Stimulated activated CD4-positive, alpha-beta T cell treated with anti-CD3 and anti-CD28 coated beads, TNF-alpha, amount 100 ng/mL, for 1 hour (primary cell): ENCODE measurements at regions not wholly inside any gene's neighbourhood (a gene's known extent, or its start where the extent isn't known, plus 50 kb on each side); places are given as distances from the start of the nearest gene placed in this dataset.
A peak's percentile ranks its signal among the peaks of the same experiment; 100 is the strongest.

Experiments
- DNase-seq, 3 donors: peaks; one replicate each; pipeline ENCODE4 v3.0.0-alpha.2; 2020; ENCODE audit warnings: low read depth in 3 of 3, low spot score in 1 of 3

DNA sequence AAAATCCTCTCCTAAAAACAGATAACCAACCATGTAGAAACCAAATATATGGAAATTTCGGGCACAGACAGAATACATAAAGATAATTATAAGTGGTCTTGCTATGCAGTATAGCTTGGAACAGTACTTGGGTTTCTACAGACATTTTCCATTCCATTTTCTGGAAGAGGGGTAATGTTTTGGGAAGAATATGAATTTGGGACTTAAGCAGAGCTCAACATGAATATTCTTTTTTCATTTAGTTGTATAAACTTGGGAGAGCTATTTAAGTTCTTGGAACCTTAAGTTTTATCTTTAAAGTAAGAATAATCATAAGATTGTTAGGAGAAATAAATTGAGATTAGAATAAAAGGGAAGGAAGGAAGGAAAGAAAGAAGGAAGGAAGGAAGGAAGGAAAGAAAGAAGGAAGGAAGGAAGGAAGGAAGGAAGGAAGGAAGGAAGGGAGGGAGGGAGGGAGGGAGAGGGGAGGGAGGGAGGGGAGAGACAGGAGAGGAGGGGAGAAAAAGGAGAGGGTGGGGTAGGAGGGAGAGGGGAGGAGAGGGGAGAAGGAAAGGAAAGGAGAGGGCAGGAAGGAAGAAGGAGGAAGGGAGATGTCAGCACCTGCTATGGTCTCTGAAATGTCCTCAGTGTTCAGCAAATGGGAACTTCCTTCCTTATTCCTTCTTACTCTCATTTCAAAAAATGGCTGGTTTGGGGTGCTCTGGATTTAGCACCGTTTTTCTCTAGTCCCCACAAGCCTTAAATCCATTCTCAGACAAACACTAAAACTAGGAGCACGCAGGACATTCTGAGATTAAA lies 248.3 kb downstream of the LY86 start:
- no peak for DNase-seq

GRCh38 chr6:6837541-6838080 lies 249.1 kb downstream of the LY86 start:
- DNase-seq = no peak

GRCh38 chr6:6840831-6841291 lies 252.3 kb downstream of the LY86 start:
- no peak for DNase-seq

GRCh38 chr6:6841571-6841970 lies 253.1 kb downstream of the LY86 start:
- DNase-seq = no peak

- DNase-seq = no peak
Measured at GRCh38 chr6:6842291-6842690, 253.8 kb downstream of the LY86 start.

- no peak for DNase-seq
Measured at GRCh38 chr6:6843057-6843627, 254.6 kb downstream of the LY86 start.

GRCh38 chr6:6843777-6844176 lies 255.3 kb downstream of the LY86 start:
- no peak for DNase-seq

DNA sequence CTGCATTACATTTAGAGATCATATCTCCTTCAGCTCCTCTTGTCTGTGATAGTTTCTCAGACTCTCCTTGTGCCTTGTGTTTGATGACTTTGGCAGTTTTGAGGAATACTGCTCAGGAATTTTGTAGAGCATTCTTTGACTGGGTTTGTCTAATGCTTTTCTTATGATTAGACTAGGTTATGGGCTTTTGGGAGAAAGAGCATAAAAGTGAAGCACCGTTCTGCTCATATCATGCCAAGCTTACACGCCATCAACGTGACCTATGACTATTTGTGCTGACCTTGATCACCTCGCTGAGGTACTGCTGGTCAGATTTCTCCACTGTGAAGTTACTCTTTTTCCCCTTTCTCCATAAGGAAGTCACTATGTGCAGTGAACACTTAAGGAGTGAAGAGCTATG lies 256.0 kb downstream of the LY86 start:
- no peak for DNase-seq

DNA sequence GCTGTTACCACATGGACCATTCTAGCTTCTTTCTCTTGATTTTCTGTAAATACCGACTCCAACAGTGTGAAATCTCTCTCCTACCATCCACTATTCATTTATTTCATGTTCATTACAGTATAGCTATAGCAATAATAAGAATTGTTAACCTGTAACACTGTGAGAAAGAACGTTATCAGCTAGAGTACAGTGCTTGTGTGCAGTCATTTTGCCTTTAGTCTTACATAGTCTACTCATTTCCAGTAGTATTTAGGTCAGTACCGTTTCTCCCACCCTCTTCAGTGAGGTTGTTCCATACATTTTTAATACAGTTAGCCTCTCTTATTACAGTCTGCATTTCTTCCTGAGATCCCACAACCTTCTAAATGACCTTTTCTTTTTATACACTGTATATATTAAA lies 257.1 kb downstream of the LY86 start:
- no peak for DNase-seq

DNA sequence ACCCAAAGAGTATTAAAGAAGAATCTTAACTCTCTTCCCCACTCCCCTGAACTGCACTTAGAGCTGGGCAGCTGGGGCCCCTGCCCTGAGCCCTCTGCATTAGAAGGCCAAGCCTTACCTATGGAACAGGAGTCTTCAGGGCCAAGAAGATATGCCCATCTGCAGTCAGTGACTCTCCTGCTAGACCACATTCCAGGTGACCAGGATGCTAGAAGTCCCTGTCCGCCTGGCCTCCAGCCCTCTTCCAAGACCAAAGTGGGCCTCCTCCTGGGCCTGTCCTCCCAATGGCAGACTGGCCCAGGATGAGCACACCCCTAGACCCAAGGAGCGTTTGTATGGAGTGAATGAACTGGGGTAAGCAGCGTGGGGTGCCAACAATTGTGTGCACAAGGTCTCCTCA lies 259.1 kb downstream of the LY86 start:
- DNase-seq = no peak

GRCh38 chr6:6851059-6851948 lies 256.5 kb upstream of the RREB1 start:
- no peak for DNase-seq

DNA sequence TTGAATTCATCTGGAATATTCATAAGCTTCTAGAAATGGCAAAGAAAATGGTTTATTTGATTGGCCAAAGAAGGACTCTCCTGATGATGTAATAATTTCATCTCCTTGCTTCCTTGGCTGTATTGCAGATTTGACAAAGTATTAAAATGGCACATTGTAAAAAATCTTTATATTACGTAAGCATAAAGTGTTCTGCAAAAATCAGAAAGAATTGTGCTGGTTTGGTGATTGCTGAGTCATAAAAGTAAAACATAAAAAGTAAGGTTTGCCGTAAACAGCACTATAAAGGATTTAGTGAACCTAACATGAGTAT lies 255.9 kb upstream of the RREB1 start:
- DNase-seq = no peak

DNA sequence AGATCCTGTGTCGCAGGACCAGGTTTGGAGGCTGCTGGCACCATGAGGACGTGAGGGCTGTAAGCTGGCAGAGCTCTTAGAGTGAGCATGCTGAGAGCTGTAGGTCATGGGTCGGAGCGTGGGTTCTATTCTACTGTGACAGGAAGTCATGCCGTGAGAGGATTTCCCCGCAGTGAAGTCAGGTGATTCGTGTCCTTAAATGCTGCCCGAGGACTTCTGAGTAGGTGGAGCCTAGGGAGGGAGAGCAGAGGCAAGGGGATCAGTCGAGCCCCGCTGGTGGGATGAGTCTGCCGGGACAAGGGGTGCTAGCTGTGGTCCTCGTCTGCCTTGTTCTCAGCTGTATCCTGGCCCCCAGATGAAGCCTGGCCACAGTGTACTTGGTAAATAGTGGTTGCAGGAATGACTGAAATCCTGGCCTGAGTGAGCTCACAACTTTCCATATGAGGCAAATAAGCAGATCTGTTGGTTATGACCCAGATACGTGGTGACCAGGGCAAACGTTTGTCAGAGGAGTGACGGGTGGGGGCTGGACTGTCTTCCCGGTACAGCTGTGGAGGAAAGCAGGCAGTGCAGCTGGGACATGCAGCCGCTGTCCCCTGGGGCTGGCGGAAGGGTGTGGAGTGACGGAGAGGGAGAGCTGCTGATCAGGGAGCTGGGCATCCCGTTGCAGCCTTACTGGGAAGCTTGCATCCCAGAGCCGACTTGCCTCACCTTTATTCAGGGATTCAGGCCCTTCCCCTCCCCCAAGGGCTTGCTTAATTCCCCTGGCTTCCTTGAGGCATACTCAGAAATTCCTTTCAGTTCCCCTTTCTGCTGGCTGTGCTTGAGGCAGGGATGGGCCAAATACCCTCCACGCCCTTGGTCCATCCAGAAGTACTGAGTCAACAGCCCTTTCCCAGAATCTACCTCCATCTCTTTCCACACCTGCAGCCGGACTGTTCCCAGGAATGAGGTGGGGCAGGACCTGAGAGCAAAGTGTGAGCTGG lies 250.9 kb upstream of the RREB1 start:
- peak in 2 of 3 donors; percentile 2 to 27 for DNase-seq

DNA sequence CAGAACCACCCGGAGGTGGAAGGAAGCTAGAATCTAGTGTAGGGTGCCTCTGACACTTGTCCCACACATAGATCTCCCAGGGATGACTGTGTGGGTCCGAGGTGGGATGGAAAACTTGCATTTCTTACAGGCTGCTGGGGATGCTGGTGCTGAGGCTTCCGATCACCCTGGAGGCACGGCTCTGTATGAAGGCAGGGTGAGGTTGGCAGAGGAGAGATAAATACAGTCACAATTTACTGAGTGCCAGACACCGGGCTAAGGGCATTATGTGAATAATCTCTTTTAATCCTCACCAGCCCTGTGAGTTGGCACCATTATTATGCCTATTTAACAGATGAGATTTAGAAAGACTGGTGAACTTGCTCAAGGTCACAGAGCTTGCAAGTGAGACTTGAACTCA lies 250.2 kb upstream of the RREB1 start:
- DNase-seq = no peak

- no peak for DNase-seq
Measured at GRCh38 chr6:6858533-6858982, 249.2 kb upstream of the RREB1 start.

DNA sequence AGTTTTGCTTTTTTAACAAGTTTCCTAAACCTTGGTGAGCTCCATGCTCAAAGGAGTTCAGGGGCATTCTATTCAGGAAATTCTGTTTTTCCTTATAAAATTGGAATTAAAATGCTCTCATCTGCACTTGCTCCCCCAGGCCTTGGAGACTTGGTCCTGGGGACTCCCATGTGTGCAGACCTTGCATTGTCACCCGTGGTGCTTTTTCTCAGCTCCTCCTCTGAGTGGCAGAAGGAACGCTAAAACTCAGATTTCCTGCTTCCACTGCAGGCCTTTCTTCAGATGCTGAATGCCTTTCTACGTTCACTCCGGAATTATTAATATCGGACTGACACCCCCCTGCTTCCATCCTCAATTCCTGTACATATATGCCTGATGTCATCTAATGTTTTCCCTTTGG lies 248.7 kb upstream of the RREB1 start:
- DNase-seq = no peak

GRCh38 chr6:6859722-6860121 lies 248.0 kb upstream of the RREB1 start:
- DNase-seq = no peak

GRCh38 chr6:6860863-6861262 lies 246.9 kb upstream of the RREB1 start:
- no peak for DNase-seq

- no peak for DNase-seq
Measured at GRCh38 chr6:6861351-6861894, 246.3 kb upstream of the RREB1 start.

DNA sequence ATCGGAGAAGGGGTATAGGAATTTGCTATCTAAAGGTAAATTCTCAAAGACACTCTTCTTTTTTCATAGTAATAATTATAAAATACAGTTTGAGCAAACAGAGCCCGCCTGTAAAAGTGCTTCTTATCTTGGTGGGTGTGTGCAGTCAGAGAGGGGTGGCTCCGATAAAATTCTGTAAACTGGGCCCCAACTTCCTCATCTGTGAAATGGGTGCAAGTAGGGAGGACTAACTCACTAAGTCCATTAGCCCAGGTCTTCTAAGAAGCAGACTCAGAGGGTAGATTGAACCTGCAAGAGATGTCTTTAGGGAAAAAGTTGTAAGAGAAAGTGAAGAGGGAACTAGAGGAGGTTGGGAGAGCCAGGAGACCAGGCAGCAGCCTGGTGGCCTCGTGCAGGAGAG lies 245.8 kb upstream of the RREB1 start:
- no peak for DNase-seq
